ENCODE measurements at regions not wholly inside any gene's neighbourhood (a gene's known extent, or its start where the extent isn't known, plus 50 kb on each side); places are given as distances from the start of the nearest gene placed in this dataset.

DNA sequence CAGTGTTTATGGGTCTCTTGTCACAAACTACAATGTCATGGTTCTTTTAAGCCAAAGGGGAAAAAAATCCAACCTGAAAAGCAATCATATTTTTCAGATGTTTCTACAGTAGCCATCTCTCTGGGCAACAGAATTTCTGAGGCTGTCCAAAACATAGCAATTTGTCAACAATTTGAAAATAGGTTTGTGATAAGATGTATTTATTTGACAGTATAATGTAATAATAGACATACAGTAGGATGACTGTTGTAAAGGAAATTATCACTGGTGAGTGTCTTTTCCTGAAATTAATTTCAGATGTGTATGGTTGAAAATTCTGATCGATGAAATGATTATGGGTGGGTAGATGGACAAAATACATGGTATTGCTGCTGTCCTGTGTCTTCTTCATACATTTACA is 1230.1 kb upstream of the CDH2 start:
- no peak overlapping the region for H3K4ac ChIP-seq (replicated peaks; ENCODE audit: insufficient read length, low read depth, low read length)
- H2BK120ac ChIP-seq (replicated peaks; ENCODE audit: low read depth, low read length): no peak overlapping the region
- H3K9ac ChIP-seq (replicated peaks in 1 of 4; ENCODE audit: extremely low read depth in 1 of 4, low read depth in 3 of 4, low read length in 3 of 4): no peak overlapping the region
- no peak overlapping the region for H2AFZ ChIP-seq (ENCODE audit: low read length)
- CTCF ChIA-PET (ENCODE audit: partially characterized antibody): no interaction called here
- FAIRE-seq (no peak), DNase-seq (ENCODE audit: low read depth in 1 of 2, low spot score in 2 of 2) (no peak)
- H3K23me2 ChIP-seq (ENCODE audit: low read depth, low read length): no peaks in the 10 kb centered on the region
- H2AK5ac ChIP-seq (ENCODE audit: low read depth, low read length): no peak overlapping the region
- H3K4me1 ChIP-seq (replicated peaks in 1 of 4; ENCODE audit: control insufficient read depth in 3 of 4, insufficient read depth in 4 of 4, low read length in 3 of 4): no peaks in the 10 kb centered on the region
- no peak overlapping the region for H3K27ac ChIP-seq (ENCODE audit: low read depth, low read length)
- H2BK15ac ChIP-seq (ENCODE audit: low read length): no peak overlapping the region
- H3K23ac ChIP-seq (ENCODE audit: insufficient read length): no peak overlapping the region
- H3K27me3 ChIP-seq (replicated peaks in 1 of 4; ENCODE audit: control insufficient read depth in 3 of 4, extremely low read depth in 1 of 4, insufficient read depth in 3 of 4, low read length in 3 of 4): no peaks in the 10 kb centered on the region
- TF ChIP-seq CEBPB (IDR thresholded peaks at IDR 0.05; ENCODE audit: low read depth, low read length): no peak
- no peak overlapping the region for H4K91ac ChIP-seq (replicated peaks; ENCODE audit: insufficient read length, low read length)
- H3K4me2 ChIP-seq (ENCODE audit: insufficient read depth in 1 of 2, low read depth in 2 of 2, low read length in 2 of 2): no peak overlapping the region
- H3K79me1 ChIP-seq (ENCODE audit: low read depth, low read length): no peaks in the 10 kb centered on the region
- POLR2A ChIA-PET (ENCODE audit: partially characterized antibody): no interaction called here
- H3K56ac ChIP-seq (replicated peaks; ENCODE audit: insufficient read length, low read depth, low read length): no peak overlapping the region
- no peak overlapping the region for H2BK5ac ChIP-seq (ENCODE audit: low read depth, low read length)
- no peak overlapping the region for H4K8ac ChIP-seq (ENCODE audit: extremely low read depth, insufficient read depth, low read length)
- H2BK20ac ChIP-seq (ENCODE audit: low read length): no peak overlapping the region
- no peak overlapping the region for H3K18ac ChIP-seq (ENCODE audit: extremely low read depth, low read length)
- no peak overlapping the region for H2BK12ac ChIP-seq (ENCODE audit: low read depth, low read length)
- no peaks in the 10 kb centered on the region for H3K79me2 ChIP-seq (ENCODE audit: control insufficient read depth in 1 of 2, insufficient read depth in 2 of 2, low read length in 2 of 2)
- no peak overlapping the region for H4K5ac ChIP-seq (ENCODE audit: insufficient read length, low read depth, low read length)
- H3K9me3 ChIP-seq (ENCODE audit: insufficient read depth in 2 of 2, low read depth in 1 of 2, low read length in 1 of 2): peaks cover 0 to 4% of the 10 kb centered on the region in 2 experiments; a peak in 1 of 4 replicates
- no peaks in the 10 kb centered on the region for H4K20me1 ChIP-seq (replicated peaks in 1 of 2; ENCODE audit: control insufficient read depth in 1 of 2, insufficient read depth in 2 of 2, low read length in 2 of 2)
- H3K36me3 ChIP-seq (ENCODE audit: control insufficient read depth in 2 of 4, insufficient read depth in 4 of 4, low read length in 3 of 4): no peaks in the 10 kb centered on the region
- H3K4me3 ChIP-seq (ENCODE audit: extremely low read depth in 1 of 4, insufficient read depth in 2 of 4, low read depth in 3 of 4, low read length in 4 of 4): no peak overlapping the region
- H3K14ac ChIP-seq (ENCODE audit: insufficient read length): no peak overlapping the region
- 96% methylated on average over 1 of the region's 1 CpG; no CpG with 5 or more reads in 1 of the 2 experiments for WGBS, 2 experiments (ENCODE audit: extremely low coverage in 1 of 2, insufficient coverage in 1 of 2, insufficient read length in 1 of 2, insufficient replicate concordance in 2 of 2, low coverage in 1 of 2, low lambda C conversion rate in 2 of 2, missing lambda C conversion rate in 1 of 2)
